Stimulated activated CD8-positive, alpha-beta memory T cell treated with anti-CD3 and anti-CD28 coated beads, Interleukin-4, amount 100 ng/mL, for 24 hours (primary cell): ENCODE measurements at regions not wholly inside any gene's neighbourhood (a gene's known extent, or its start where the extent isn't known, plus 50 kb on each side); places are given as distances from the start of the nearest gene placed in this dataset.
A peak's percentile ranks its signal among the peaks of the same experiment; 100 is the strongest.

Experiments used
- DNase-seq: peaks from one replicate; pipeline ENCODE4 v3.0.0-alpha.2; 2020; ENCODE audit warnings: low read depth

DNA sequence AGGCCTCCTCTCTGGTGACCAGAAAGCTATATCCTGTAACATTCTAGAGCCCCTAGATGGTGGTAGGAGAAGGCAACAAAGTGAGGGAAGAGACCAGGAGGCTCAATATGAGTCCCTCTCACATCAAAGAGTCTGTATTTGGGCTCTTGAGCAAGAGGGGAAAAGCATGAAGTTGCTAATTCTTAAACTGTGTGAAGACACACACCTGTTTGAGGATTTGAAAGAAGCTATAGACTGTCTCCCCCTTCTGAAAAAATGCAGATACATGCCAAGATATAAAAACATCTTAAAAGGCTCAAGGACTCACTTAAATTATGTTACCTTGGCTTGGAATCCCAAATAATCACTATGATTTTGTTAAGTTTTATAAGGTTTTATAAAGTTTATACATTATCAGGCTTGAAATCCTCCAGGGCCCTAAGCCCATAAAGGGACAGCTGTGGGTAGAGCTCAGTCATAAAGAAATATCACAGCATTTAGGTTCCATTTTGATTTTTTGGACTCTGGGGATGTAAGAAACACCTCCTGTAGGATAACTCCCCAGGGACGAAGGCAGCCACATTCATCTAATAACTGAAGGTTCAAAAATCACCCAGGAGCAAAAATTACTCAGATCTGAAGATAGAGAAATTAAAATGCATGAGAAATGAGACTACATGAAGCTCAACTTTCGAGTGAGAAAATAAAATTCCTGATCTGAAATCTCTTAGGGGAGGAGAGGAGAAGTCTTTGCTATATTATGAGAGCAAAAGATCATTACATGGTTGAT lies 136.1 kb upstream of the LGALSL start:
- DNase-seq: no peak

DNA sequence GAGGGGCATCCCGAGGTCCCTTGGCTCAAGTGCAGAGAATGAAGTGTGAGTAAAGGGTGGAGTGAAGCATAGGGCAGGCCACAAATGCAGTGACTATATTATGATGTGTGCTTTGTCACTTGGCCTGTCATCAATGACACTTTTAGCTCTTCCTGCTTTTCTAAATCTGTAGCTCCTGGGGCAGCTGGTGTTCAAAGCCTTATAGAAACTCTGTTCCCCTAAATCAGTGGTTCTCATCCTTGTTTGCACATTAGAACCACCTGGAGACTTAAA lies 135.6 kb upstream of the LGALSL start:
- DNase-seq: no peak

DNA sequence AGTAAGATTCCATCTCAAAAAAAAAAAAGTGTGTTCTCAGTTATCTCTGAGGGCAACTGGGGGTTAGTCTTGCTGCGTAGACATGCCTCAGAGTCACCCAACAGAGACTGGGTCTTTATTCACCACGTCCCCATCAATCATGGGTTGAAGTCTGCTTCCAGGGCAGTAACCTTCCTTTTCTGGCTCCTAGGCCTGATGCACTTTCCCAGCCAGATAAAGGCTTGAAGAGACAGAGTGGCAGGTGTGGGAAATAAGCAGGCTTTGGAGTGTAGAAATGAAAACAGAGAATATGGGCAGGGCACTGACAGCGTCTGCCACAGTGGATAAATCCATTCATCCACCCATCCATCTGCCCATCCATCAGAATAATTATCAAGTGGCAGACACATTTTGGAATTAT lies 134.1 kb upstream of the LGALSL start:
- DNase-seq: no peak

DNA sequence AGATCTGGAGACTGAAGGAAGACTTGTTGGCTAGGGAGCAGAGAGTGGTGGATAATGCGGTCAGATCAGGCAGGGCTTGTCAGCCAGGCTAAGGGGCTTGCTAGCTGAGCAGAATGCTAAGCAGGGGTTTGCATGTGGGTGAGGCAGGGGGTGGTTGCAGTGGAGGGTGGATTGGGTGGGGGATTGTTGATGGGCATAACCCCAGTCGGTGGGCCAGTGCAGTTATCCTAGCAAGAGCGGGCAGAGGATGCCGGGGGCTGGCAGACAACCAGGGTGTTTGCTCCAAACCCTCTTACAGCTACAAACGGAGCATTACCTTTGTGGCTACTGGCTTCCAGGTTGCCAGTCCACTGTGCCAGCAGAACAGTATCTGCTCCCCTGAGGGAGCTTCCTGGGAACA lies 131.5 kb upstream of the LGALSL start:
- DNase-seq: no peak

DNA sequence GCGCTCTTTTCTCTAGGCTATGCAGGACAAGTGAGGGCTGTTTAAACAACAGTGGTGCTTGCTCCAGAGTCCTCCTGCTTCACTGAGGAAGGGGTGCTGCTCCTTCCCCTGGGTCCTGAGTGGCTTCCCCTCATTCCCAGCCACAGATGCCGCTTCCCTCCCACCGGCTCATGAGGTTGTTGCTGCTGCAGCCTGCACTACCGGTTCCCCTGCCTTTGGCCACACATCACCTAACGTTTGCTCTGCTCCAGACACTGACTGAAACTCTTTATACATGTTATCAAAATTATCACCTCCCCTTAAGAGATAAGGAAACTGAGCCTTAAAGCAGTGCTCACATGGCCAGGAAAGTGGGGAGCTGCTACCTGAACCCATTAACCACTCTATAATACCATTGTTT lies 130.8 kb upstream of the LGALSL start:
- no peak for DNase-seq

DNA sequence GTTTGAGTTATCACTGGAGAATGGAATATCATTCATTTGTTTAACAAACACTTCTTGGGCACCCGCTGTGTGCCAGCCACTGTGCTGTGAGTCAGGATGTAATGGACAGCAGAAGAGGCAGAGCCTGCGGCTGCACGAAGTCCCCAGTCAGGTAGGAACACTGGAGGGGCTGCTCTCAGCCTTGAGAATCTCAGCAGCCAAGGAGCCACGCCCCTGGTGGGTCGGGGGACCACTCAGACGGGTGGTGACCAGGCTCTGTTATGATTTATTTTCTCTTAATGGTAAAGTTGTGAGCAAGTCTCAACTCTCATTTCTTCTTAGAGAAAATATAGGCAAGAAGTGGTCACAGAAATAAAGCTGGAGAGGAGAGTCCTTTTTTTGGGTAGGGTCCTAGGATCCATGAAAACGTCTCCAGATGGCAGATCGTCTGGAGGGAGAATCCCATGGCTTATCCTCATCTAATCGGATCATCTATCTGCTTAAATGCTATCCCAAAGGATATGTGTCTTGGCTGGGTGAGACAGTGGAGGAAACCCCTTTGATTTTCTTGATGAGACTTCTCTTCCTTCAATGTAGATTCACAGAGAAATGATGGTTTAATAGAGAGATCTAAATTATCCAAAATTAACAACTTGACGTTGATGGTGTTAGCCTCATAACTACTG lies 129.1 kb upstream of the LGALSL start:
- DNase-seq: no peak

DNA sequence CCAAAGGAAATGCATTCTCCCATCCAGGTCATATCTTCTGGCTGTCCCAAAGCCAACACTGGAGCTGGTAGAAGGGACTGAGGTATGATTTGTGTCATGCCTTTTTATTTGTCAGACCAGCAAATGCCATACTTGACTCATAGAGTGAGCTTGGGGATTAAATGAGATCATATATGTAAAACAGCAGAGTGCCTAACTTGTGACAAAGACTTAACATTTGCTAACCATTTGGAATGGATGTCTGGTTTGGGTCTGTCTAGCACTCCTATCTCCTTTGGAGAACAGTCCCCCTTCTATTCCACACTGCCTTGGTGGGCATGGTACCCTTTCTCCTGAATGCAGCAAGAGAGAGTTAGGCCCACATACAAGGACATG lies 128.5 kb upstream of the LGALSL start:
- DNase-seq: no peak

DNA sequence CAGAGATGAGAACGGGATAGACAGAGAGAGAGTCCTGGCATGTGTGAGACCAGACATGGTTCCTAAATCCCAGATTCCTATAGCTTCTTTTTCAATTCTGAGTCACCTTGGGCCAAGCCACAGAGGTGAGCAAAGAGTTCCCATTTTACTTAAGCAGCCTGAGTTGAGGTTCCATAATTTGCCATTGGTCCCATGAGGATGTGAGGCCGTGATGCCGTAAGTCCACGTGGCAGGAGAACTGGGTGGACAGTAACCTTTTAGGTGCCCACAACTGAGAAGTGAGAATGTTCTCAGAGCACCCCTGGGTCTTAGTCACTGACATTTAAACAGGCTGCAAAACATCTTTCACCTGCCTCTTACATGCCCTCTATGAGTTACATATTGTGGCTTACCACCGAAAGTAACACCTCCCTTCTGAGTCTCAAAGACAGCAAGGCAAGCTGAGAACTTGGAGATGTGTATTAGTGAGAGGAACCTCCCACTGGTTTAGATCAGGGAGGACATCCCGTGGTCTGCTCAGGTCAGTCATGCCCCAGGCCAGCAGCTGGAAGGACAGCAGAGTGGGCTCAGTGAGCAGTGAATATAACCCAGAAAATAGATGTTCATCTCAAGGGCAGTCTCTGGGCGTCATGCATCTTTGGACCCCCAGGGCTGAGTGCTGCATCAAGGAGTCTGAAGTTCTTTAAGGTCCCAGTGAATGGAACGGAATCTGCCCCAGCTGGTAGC lies 127.9 kb upstream of the LGALSL start:
- no peak for DNase-seq

DNA sequence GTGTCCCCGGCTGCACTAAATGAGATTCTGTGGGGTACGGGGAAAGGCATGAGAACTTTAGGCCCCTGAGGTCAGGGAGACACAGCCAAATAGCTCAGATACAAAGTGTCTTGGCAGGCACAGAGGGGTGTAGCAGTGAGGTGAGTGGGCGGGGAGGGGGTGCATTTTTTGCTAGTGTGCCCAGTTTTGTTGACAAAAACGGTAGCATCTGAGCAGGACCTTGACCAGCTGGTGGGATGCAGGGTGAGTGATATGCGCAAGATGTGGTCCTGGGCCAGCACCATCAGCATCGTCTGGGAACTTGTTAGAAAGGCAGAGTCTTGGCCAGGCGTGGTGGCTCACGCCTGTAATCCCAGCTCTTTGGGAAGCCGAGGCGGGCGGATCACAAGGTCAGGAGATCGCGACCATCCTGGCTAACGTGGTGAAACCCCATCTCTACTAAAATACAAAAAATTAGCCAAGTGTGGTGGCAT lies 127.3 kb upstream of the LGALSL start:
- no peak for DNase-seq

DNA sequence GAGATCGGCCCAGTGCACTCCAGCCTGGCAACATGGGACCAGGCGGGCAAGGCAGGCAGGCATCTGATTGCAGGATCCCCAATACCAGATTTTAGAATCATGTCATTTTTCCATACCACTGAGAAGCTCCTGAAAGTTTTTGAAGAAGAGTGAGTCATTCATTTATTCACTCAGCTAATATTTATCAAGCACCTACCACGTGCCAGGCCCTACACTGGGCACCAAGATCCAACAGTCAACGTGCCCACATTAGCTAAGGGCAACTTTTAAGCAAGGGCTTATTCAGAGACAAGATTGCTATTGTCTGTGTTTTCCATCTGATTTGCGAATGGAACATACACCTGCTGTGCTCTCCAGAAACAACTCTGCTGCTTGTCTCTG lies 126.8 kb upstream of the LGALSL start:
- no peak for DNase-seq

DNA sequence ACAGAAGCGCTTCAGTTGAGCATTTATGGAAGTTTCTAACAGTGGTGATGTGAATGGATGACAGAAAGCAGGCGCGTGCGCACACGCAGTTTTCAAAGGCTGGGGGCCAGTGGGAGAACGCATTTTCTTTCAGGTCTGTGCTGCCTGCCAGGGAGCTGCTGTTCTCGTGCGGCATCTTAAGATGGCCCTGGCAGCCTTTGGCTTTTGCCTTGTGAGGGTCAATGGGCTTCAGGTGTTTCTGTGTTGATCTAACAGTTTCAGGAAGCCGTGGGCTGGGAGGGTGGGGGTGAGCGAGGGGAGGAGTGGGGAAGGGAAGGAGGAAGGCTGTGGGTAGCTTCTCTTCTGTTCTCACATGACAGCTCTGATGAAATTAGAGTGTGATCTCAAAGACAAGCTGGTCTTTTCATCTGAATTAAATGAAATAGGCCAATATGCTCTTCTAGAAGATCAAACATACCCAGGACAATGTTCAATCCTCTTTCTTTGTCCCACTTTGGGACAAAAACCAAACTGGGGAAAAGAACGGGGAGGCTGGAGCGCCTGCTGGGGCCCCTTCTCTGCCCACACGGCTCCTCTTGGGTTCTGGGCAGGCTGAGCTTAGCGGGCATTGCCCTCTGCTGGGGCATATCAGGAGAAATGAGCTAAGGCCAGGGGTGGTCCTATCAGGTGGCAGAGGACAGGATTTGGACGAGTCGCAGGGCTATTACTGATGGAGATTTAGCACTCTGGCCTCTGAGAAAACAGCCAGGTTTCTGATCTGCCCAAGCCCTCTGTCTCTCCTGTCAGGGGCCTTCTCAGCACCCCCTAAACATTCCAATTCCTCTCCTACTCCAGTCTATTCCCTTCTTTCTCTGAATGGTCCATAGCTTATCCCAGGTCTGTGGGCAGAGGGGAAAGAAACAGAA lies 126.2 kb upstream of the LGALSL start:
- DNase-seq: peak; percentile 35

DNA sequence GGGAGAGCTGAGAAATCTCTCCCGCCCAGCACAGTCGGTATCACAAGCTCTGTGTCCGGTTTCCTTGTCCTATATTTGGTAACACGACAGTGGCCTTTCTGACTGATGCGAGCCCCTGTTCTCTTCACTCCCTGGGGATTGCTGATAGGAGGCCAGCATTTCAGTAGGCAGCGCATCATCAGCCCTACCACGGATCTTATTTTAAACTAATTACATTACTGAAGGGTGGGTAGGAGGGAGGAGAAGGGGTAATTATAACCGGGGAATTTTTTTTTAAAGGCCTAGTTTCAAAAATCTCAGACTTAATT lies 125.6 kb upstream of the LGALSL start:
- DNase-seq: no peak

DNA sequence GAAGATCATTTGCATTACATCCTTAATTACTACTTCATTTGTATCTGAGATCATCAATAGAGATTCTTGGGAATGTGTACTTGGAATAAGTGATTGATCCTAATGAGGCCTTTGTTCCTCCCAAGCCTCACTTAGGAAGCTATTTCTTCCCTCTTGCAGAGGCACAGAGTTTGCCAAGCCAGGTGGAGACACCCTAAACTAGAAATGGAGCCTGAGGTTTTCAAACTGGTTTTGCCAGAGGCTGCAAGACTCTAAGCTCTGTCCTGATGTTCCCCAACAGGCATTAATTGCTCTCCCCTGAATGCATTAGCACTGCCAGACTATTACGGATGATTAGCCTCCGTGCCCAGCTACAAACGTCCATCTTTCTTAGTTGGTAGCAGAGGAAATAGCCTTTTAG lies 125.2 kb upstream of the LGALSL start:
- DNase-seq: no peak

DNA sequence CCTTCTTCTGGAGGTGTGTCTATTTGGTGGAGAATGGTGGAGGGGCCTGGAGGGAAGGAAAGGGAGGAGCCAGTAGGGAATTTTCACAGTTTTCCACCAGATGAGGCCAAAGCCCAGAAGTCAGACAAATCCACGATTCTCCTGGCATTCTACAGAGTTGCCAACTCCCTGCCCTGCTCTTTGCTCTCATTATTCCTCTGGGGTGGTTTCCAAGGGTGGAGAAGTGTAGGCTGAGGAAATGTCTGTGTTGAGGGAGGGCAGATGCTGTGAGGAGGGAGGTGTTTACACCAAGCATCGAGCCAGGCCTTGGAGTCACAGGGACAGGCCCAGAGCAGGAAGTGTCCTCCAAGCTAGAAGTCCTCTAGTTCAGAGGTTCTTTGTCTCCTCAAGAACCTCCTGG lies 124.1 kb upstream of the LGALSL start:
- DNase-seq: no peak

DNA sequence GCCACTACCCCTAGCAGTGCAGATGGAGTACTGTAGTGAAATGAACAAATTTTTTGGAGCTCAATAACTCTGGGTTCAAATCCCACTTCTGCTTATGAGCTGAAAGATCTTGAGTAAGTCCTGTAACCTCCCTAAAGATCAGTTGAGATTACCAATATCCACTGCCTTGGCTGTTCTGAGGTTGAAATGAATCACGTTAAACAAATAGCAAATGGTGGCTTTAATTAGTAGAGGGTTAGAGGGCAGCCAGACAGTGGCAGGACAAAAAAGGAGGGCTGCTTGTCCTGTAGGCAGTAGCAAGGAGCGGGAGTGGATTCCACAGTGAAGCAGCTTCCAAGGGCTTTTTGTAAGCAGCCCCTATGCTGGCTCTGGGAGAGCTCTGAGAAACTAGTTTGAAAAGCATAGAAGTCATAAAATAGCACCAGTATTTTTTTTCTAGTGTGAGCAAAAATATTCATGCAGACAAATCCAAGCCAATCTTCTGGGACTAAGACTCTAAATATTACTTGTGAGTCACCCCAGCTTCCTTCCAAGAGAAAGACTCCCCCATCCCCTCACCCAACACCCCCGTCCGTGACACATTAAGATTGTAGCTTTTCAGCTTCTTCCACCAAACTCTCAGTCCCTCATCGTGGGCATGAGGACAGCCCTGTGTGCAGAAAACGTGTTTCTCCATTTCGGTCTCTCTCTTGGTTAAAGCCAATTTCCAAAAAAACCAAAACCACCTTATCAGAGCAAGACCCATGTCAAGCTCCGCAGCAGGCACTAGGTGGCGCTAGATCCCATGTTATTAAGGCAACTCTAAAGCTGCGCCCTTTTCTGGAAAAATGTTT lies 123.5 kb upstream of the LGALSL start:
- DNase-seq: peak; percentile 59

DNA sequence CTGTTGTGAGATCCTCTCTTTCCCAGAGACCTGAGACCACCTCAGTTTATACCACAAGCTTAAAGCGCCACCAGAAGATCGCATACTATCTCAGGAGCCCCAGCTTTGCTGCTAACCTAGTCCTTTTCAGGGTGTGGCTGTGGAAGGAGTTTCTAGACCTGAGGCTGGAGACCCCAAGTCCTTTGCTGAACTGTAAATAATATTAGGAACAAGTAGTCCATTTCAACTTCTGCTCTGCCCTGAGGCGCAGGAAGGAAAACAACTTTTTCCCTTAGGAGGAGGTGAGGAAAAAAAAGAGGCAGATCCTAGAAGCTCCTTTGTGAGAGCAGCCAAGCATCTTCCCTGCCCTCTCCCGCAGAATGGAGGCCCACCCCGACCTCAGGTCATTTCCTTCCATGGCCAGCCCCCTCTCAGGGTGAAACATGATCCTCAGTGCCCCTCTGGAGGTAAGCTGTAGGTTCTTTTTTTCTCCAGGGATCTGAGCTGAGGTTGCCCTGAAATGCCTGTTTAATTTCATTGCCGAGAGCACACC lies 122.8 kb upstream of the LGALSL start:
- DNase-seq: no peak

DNA sequence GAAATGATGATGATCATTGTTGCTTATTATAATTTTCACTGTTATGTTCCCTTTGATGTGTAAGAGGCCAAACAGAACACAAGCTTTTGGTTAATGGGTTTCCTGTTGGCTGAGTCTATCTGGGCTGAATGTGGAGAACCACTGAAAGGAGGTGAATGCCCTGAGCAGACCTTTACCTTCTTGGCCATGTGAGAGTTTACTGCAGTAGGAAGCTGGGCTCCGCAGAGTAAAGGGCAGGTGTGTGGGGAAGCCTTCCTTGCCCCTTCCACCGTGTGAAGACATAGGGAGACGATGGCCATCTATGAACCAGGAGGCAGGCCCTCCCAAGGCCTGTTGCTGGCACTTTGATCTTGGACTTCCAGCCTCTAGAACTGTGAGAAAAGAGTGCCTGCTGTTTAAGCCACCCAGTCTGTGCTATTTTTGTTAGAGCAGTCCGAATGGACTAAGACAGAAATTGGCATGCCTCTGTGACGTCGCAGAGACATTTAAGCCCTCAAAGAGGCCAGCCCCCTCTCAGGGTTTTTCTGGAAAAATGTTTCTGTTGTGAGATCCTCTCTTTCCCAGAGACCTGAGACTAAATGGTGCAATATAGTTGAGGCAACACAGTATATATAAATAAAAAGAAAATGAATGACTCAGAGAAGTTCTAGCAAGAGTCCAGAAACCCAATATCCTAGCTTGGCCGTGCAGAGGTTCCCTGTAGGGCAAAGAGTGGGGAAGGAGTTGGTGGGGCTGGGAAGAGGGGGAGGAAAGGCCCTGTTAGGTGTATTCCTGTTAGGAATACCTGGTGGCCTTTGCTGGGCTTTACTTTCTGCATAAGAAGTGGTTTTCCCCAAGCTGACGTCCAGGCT lies 121.9 kb upstream of the LGALSL start:
- DNase-seq: no peak

DNA sequence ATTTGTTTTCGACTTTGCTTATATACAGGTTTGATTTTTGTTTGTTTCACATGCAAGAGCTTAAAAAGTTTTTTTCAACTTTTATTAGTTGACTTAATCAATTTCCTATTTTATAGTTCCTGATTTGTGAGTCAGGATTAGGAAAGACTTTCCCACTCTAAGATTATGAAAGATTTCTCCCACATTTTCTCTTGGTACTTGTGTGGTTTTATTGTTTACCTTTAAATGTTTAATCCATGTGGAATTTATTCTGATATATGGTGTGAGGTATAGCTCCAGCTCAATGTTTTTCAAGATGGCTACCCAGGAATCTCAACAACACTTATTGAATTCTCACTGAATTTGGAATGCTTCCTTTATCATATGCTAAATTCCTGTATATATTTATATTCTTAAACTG lies 117.8 kb upstream of the LGALSL start:
- DNase-seq: no peak

DNA sequence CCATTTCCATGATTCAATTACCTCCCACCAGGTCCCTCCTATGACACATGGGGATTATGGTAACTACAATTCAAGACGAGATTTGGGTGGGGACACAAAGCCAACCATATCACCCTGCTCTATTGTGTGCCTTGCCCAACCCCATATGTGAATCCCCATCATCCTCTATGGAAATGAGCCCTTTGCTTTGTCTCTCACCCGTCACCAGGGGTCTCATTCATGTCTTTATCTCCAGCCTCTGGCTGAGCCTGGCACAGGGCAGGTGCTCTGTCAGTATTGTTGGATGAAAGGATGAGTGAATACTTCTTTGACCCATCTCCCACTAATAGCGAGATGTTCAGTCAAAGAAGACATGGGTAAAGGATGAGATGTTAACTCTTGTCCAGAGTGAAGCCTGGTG lies 116.6 kb upstream of the LGALSL start:
- no peak for DNase-seq

DNA sequence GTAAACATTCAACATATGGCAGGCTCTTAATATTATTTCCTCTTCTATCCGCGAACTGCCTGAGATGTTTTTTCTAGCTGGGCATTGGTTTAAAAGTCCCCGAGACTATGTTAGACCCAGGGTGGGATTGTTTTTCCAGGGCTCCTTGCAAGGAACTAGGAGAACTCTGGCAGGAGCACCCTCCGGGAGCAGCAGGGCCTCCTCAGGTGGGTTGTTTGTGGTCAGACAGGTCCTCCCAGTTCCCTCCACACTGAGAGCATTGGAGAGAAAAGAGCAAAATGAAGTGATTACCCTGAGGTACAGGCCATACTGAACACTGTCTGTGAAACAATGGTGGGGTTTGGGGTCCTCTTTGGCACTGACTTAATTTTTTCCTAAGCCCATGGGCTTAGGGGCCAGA lies 115.9 kb upstream of the LGALSL start:
- DNase-seq: no peak
